HCT116 (cell line): ENCODE measurements at regions not wholly inside any gene's neighbourhood (a gene's known extent, or its start where the extent isn't known, plus 50 kb on each side); places are given as distances from the start of the nearest gene placed in this dataset.

Experiments used
- ATAC-seq: fragments of 200-7000 bp; cut with Tn5 transposase; 2 replicates; pipeline ENCODE4 v1.9.1; 2020; ENCODE audit warnings: mild to moderate bottlenecking, moderate library complexity
- BruUV-seq: library from RNA; stranded (reverse); fragments of 400-500 nt; replicated peaks from 2 replicates; lab custom pipeline; 2021; lab: Mats Ljungman, UMichigan
- CTCF ChIA-PET: fragments of 300-600 bp; sonication (Branson Sonifier 250); formaldehyde crosslinking; loops from one replicate; lab custom pipeline; 2021; ENCODE audit warnings: antibody characterized with exemption; lab: Charles Lee
- POLR2A ChIA-PET: fragments of 300-600, 350-600 bp; sonication (Branson Sonifier 250); formaldehyde crosslinking; loops from one replicate; lab custom pipeline; 2021; ENCODE audit warnings: antibody characterized with exemption; lab: Charles Lee
- RAD21 ChIA-PET, 2 experiments: fragments of 300-600 bp; sonication (Branson Sonifier 250); formaldehyde crosslinking; loops; one replicate each; lab custom pipeline; 2023; ENCODE audit warnings: low total read pairs in 2 of 2; ENCODE audit not compliant: uncharacterized antibody in 2 of 2, unreplicated experiment in 2 of 2, low non-redundant PET in 1 of 2; lab: Charles Lee
- DNase-seq: peaks from one replicate; pipeline ENCODE4 v3.0.0-alpha.2; 2010; ENCODE audit warnings: low read depth, low spot score
- H2AFZ ChIP-seq: fragments of 200-600 bp; shearing (Covaris generic), sonication (generic); 2 replicates; pipeline ENCODE4 v1.6.1; 2017; ENCODE audit warnings: low read depth, mixed run types, mixed read lengths, antibody characterized with exemption, low read length; ENCODE audit not compliant: poor library complexity, severe bottlenecking
- H3K27ac ChIP-seq: 2 replicates; pipeline ENCODE4 v1.5.1; 2012; ENCODE audit warnings: low read depth, low read length
- H3K27me3 ChIP-seq: fragments of 200-600 bp; sonication (generic); 2 replicates; pipeline ENCODE4 v1.6.1; 2016; ENCODE audit warnings: mixed run types, low read length, mixed read lengths; ENCODE audit not compliant: insufficient read depth
- H3K36me3 ChIP-seq, 2 experiments: fragments of 200-500 bp in 1 of 2; fragments of 200-600 bp in 1 of 2; sonication (Bioruptor generic) in 1 of 2; sonication (generic) in 1 of 2; 2 replicates each; pipeline versions ENCODE4 v1.5.1 to v1.6.1; 2014 to 2016; ENCODE audit warnings: low read length in 2 of 2, inconsistent platforms in 1 of 2, mixed read lengths in 1 of 2, mixed run types in 1 of 2; ENCODE audit not compliant: insufficient read depth in 2 of 2, control insufficient read depth in 1 of 2
- H3K4me1 ChIP-seq, 2 experiments: fragments of 200-600 bp in 1 of 2; sonication (generic) in 1 of 2; 2 replicates each; pipeline versions ENCODE4 v1.5.1 to v1.6.1; 2012 to 2017; ENCODE audit warnings: low read length in 2 of 2, inconsistent platforms in 1 of 2, mild to moderate bottlenecking in 1 of 2, mixed read lengths in 1 of 2, mixed run types in 1 of 2, moderate library complexity in 1 of 2; ENCODE audit not compliant: insufficient read depth in 2 of 2, control insufficient read depth in 1 of 2
- H3K4me2 ChIP-seq: fragments of 200-600 bp; sonication (generic); 2 replicates; pipeline ENCODE4 v1.6.1; 2017; ENCODE audit warnings: mixed run types, low read length, mixed read lengths
- H3K4me3 ChIP-seq, 2 experiments: fragments of 200-600 bp in 1 of 2; sonication (generic) in 1 of 2; replicated peaks in 1 of 2; 2 replicates each; pipeline ENCODE4 v1.5.1; 2011 to 2016; ENCODE audit warnings: low read length in 2 of 2, control low read depth in 1 of 2, low read depth in 1 of 2, mild to moderate bottlenecking in 1 of 2, mixed read lengths in 1 of 2, mixed run types in 1 of 2
- H3K79me2 ChIP-seq: fragments of 200-600 bp; sonication (generic); 2 replicates; pipeline ENCODE4 v1.6.1; 2017; ENCODE audit warnings: mild to moderate bottlenecking, mixed run types, low read length, moderate library complexity, mixed read lengths; ENCODE audit not compliant: insufficient read depth
- H3K9ac ChIP-seq: fragments of 200-600 bp; sonication (generic); 2 replicates; pipeline ENCODE4 v1.6.1; 2016; ENCODE audit warnings: low read length, mixed read lengths
- H3K9me2 ChIP-seq: fragments of 200-600 bp; sonication (generic), shearing (Covaris generic); 2 replicates; pipeline ENCODE4 v1.6.1; 2017; ENCODE audit warnings: mixed run types, mild to moderate bottlenecking, moderate library complexity; ENCODE audit not compliant: insufficient read depth
- H3K9me3 ChIP-seq, 2 experiments: fragments of 200-500 bp in 1 of 2; fragments of 200-600 bp in 1 of 2; sonication (Bioruptor generic) in 1 of 2; sonication (generic) in 1 of 2; 2 replicates each; pipeline ENCODE4 v1.6.1; 2014 to 2017; ENCODE audit warnings: low read length in 2 of 2, mixed read lengths in 2 of 2, inconsistent platforms in 1 of 2, low read depth in 1 of 2, mild to moderate bottlenecking in 1 of 2, mixed run types in 1 of 2, moderate library complexity in 1 of 2; ENCODE audit not compliant: control insufficient read depth in 1 of 2, insufficient read depth in 1 of 2
- H4K20me1 ChIP-seq: fragments of 200-600 bp; sonication (generic), shearing (Covaris generic); 2 replicates; pipeline ENCODE4 v1.6.1; 2017; ENCODE audit warnings: mixed run types, mild to moderate bottlenecking, moderate library complexity; ENCODE audit not compliant: insufficient read depth
- CBX3 ChIP-seq: IDR thresholded peaks from 2 replicates; pipeline ENCODE4 v1.6.1; 2012; ENCODE audit warnings: low read depth
- CEBPB ChIP-seq: IDR thresholded peaks from 2 replicates; pipeline ENCODE4 v1.6.1; 2012; ENCODE audit warnings: low read depth
- CTCF ChIP-seq, 3 experiments: fragments of 200-600 bp in 1 of 3; sonication (generic) in 1 of 3; IDR thresholded peaks in 2 of 3; conservative IDR thresholded peaks in 1 of 3; 2 replicates each; pipeline ENCODE4 v1.5.1; 2012 to 2017; ENCODE audit warnings: low read depth in 2 of 3, low read length in 2 of 3, antibody characterized with exemption in 1 of 3, borderline replicate concordance in 1 of 3, control low read depth in 1 of 3, mild to moderate bottlenecking in 1 of 3, mixed read lengths in 1 of 3, mixed run types in 1 of 3, moderate library complexity in 1 of 3; ENCODE audit not compliant: insufficient read depth in 1 of 3
- EGR1 ChIP-seq: IDR thresholded peaks from 2 replicates; pipeline ENCODE4 v1.6.1; 2012; ENCODE audit warnings: low read depth
- ELF1 ChIP-seq: IDR thresholded peaks from 2 replicates; pipeline ENCODE4 v1.6.1; 2012; ENCODE audit warnings: low read depth, borderline replicate concordance
- EZH2 ChIP-seq: fragments of 200-600 bp; sonication (generic); IDR thresholded peaks from 2 replicates; pipeline ENCODE4 v1.6.1; 2017; ENCODE audit warnings: antibody characterized with exemption, mixed run types
- EZH2phosphoT487 ChIP-seq: fragments of 200-600 bp; IDR thresholded peaks from 2 replicates; pipeline ENCODE4 v1.6.1; 2018; ENCODE audit warnings: antibody characterized with exemption, borderline replicate concordance
- FOSL1 ChIP-seq: IDR thresholded peaks from 2 replicates; pipeline ENCODE4 v1.6.1; 2012; ENCODE audit warnings: low read depth
- POLR2A ChIP-seq: IDR thresholded peaks from 2 replicates; pipeline ENCODE4 v1.7.0; 2011; ENCODE audit warnings: borderline replicate concordance; ENCODE audit not compliant: insufficient read depth, insufficient read length; ENCODE audit errors: extremely low read depth
- RAD21 ChIP-seq: IDR thresholded peaks from 2 replicates; pipeline ENCODE4 v1.6.1; 2012; ENCODE audit warnings: low read depth, mild to moderate bottlenecking
- REST ChIP-seq: IDR thresholded peaks from 2 replicates; pipeline ENCODE4 v1.6.1; 2012; ENCODE audit warnings: low read depth
- SIN3A ChIP-seq: IDR thresholded peaks from 2 replicates; pipeline ENCODE4 v1.6.1; 2012; ENCODE audit warnings: low read depth
- SP1 ChIP-seq: IDR thresholded peaks from 2 replicates; pipeline ENCODE4 v1.6.1; 2012; ENCODE audit warnings: low read depth
- SRF ChIP-seq: IDR thresholded peaks from 2 replicates; pipeline ENCODE4 v1.6.1; 2012; ENCODE audit warnings: low read depth
- YY1 ChIP-seq: IDR thresholded peaks from 2 replicates; pipeline ENCODE4 v1.6.1; 2011; ENCODE audit warnings: low read length, low read depth, moderate library complexity, mild to moderate bottlenecking; ENCODE audit not compliant: insufficient replicate concordance; ENCODE audit errors: extremely low read depth
- ZFX ChIP-seq: fragments of 450-650 bp; IDR thresholded peaks from 2 replicates; pipeline ENCODE4 v1.6.1; 2017
- ZNF274 ChIP-seq: fragments of 200-500 bp; sonication (Bioruptor generic); IDR thresholded peaks from 2 replicates; pipeline ENCODE4 v1.6.1; 2014; ENCODE audit warnings: mild to moderate bottlenecking, low read depth, low read length, inconsistent platforms
- intact Hi-C: fragments of 100-400 bp; cut with micrococcal nuclease; formaldehyde crosslinking; loops from 2 replicates; pipeline ENCODE4 v1.10.0; 2022

GRCh38 chr7:98469088-98469487, 68.2 kb upstream of the BAIAP2L1 start (continued):
- TF ChIP-seq CTCF (IDR thresholded peaks at IDR 0.05 in 2 of 3, conservative IDR thresholded peaks at IDR 0.05 in 1 of 3; ENCODE audit: borderline replicate concordance in 1 of 3, insufficient read depth in 1 of 3, low read depth in 2 of 3, low read length in 2 of 3) (no peak), EGR1 (no peak), POLR2A (no peak)
- TF ChIP-seq, all 23 proteins: peak for 0

GRCh38 chr7:98467570-98468312, 66.9 kb upstream of the BAIAP2L1 start:
- no peaks in the 10 kb centered on the region for H3K9me2 ChIP-seq
- intact Hi-C loops: no loop called here
- POLR2A ChIA-PET: no interaction called here
- RAD21 ChIA-PET: no interaction called here
- no peak overlapping the region for H2AFZ ChIP-seq
- H3K27ac ChIP-seq: no peak overlapping the region
- DNase-seq (no peak), ATAC-seq (peak; percentile 68)
- no peaks in the 10 kb centered on the region for H3K36me3 ChIP-seq
- CTCF ChIA-PET: no interaction called here
- H3K4me1 ChIP-seq: no peaks in the 10 kb centered on the region
- no peaks in the 10 kb centered on the region for H4K20me1 ChIP-seq
- TF ChIP-seq YY1 (no peak), EZH2 (no peak), ELF1 (no peak), ZFX (no peak), CEBPB (no peak), SIN3A (no peak), REST (no peak), RAD21 (no peak), SP1 (no peak), EGR1 (no peak), ZNF274 (no peak), POLR2A (no peak), CBX3 (no peak), EZH2phosphoT487 (no peak), FOSL1 (no peak), SRF (no peak)
- H3K27me3 ChIP-seq: 0 out of 2 replicates have a peak, but pooled peaks cover 6% of the 10 kb centered on the region
- H3K79me2 ChIP-seq: no peaks in the 10 kb centered on the region
- no peak overlapping the region for H3K4me3 ChIP-seq
- no TSS peak for BruUV-seq
- no peak overlapping the region for H3K9ac ChIP-seq
- H3K9me3 ChIP-seq: no peaks in the 10 kb centered on the region
- H3K4me2 ChIP-seq: no peak overlapping the region
